Astrocyte of the cerebellum (primary cell): ENCODE measurements at regions not wholly inside any gene's neighbourhood (a gene's known extent, or its start where the extent isn't known, plus 50 kb on each side); places are given as distances from the start of the nearest gene placed in this dataset.

ENCODE experiments used
- DNase-seq: peaks from one replicate; pipeline ENCODE4 v3.0.0-alpha.2; 2011; ENCODE audit warnings: low read depth
- H3K4me3 ChIP-seq: 2 replicates; pipeline ENCODE4 v1.5.1; 2011; ENCODE audit warnings: mild to moderate bottlenecking, low read depth, low read length, moderate library complexity
- in situ Hi-C: cut with HindIII; loops from 2 replicates; pipeline ENCODE4 v1.10.0; 2017; ENCODE audit warnings: low sequenced_read_pairs
- TF ChIP-seq, protein P1 (sequence below): IDR thresholded peaks from 2 replicates; pipeline ENCODE4 v1.5.1; 2012; ENCODE audit warnings: low read length, low read depth, moderate library complexity, mild to moderate bottlenecking; ENCODE audit errors: missing control alignments

DNA sequence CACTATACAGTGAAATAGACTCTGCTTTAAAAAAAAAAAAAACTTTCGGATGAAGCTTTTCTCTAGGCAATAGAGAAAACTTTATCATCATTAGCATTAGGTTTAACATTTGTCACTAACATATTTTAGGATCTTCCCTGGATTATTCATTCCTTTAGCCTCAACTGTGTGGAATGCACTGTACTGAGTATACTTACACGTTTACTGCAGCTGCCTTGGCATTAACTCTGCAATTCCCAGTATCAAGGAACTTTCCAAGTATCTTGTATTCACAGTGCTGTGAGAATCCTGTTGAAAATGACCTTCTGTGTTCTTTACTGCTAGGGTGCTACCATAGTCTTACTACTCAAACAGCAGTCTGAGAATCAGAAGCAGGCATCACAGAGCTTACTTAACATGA, 328.2 kb upstream of the COL3A1 start:
- H3K4me3 ChIP-seq: no peak overlapping the region
- in situ Hi-C loops: no loop called here
- TF ChIP-seq, protein P1, sequence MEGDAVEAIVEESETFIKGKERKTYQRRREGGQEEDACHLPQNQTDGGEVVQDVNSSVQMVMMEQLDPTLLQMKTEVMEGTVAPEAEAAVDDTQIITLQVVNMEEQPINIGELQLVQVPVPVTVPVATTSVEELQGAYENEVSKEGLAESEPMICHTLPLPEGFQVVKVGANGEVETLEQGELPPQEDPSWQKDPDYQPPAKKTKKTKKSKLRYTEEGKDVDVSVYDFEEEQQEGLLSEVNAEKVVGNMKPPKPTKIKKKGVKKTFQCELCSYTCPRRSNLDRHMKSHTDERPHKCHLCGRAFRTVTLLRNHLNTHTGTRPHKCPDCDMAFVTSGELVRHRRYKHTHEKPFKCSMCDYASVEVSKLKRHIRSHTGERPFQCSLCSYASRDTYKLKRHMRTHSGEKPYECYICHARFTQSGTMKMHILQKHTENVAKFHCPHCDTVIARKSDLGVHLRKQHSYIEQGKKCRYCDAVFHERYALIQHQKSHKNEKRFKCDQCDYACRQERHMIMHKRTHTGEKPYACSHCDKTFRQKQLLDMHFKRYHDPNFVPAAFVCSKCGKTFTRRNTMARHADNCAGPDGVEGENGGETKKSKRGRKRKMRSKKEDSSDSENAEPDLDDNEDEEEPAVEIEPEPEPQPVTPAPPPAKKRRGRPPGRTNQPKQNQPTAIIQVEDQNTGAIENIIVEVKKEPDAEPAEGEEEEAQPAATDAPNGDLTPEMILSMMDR: no peak
- DNase-seq: no peak

DNA sequence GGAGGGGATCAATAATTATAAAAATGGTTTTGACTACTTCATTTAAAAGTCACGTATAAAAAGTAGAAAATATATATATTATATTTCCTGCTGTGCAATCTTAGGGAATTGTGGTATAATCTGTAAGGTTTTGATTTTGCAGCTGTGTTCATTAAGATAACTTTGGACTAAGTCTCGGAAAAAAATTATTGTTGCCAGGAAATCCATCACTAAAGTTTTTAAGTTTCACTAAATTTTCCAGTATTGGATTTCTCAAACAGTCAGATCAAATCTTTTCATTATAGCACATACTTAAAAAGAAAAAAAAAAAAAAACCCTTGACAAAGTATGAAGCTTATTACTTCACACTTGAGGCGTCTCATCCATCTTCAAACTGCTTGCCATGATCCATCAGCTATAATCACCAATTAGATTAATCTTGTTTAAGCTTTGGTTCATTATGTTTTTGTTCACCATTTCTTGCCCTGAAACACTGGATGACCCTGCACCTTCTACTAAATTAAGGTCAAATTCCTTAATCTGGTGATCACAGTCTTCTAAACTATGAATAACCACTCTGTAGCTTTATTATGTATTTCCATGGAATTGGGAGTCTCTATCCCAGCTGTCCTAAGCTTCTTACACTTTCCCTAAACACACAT, 326.6 kb upstream of the COL3A1 start:
- TF ChIP-seq, protein P1: no peak
- no peak for DNase-seq
- no peak overlapping the region for H3K4me3 ChIP-seq
- in situ Hi-C loops: no loop called here

DNA sequence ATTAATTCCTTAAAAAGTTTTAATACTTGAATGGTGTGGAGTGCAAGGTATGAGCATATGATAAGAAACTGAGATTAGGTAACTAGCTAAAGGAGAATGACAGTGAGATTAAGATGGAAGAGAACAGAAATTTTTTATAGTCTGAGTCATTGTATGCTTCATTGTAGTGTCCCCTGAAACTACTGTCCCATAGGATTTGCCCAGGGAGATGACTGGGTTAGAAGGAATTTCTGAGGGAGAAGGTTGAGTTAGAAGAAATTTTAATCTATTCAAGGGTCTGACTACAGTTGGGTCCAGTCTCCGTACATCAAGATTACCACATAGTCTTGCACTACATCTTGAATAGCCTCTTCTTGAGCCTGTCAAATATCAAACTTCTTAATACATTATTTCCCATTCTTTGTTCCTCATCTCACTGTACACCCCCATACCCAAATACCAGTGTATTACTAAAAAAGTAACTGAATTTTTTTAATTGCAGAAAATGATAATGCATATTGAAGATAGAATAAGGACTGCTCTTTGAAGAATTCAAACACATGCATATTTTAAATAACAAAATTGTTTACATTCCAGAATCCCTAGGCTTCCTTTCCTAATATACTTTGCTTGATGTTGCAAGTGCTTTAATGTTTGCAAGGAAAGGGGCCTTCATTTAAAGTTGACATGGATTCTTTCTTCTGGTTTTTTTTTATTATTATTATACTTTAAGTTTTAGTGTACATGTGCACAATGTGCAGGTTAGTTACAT, 314.3 kb upstream of the COL3A1 start:
- TF ChIP-seq, protein P1: no peak
- no peak for DNase-seq
- in situ Hi-C loops: no loop called here
- H3K4me3 ChIP-seq: no peak overlapping the region

DNA sequence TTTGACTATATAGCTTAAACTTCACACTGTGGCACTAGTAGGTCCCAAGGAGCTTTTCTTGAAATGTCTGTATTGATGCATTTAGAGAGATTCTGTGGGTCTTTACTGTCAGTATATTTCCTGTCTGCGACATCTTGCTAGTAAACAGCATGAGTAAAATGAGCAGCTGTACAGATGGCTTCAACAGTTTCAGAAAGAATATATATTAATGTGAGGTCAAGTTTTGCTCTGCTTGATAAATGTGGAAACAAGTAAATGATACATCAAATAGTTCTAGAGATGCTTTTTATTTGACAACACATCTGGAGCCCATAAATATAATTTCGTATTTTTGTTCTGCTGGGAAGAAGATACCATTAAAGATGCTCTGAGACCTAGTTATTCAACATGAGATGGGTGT, 310.9 kb upstream of the COL3A1 start:
- no peak overlapping the region for H3K4me3 ChIP-seq
- DNase-seq: no peak
- in situ Hi-C loops: no loop called here
- TF ChIP-seq, protein P1: no peak

DNA sequence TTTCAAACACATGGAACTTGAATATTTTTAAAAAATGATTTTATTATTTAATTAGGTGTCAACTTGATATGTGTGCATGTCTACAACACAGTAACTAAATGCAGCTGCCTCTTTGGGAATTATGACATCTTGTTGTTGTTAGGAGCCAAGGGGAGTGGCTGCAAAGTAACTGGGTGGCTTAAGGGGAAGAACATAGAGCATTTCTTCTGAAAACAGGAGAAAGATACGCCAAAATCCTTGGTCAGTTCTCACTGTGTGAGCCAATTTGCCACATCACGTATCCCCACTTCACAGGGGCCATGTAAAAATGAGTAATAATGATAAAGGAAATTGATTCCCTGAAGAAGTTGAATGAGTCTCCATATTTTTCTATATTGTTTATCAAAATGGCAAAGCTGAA, 309.8 kb upstream of the COL3A1 start:
- in situ Hi-C loops: no loop called here
- no peak overlapping the region for H3K4me3 ChIP-seq
- TF ChIP-seq, protein P1: no peak
- DNase-seq: no peak

DNA sequence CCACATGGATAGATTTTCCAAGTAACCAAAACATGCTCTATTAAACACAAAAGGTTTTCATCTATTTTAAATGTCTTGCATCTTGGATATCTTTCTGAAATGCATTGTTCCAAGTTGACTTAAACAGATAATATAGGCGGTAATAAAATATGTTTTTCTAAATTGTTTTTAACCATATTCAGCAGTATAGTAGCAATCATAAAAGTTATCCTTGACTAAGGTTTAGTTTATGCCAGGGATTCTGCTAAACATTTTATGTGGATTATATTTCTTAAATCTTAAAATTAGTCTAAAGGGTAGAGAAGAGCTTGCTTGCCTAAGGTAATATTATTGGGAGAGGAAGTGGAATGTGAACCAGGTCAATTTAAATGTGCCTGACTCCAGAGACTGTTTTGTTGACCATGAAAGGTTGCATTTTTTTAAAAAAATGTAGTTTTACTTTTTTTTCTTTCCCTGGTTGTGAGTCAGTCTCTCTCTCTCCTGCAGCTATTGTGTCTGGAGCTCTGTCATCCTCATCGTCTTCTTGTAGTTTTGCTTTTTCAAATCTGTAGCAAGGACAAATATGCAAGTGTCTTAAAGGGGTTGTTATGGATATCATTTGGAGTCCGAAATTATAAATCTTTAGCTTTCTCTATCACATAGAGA, 309.1 kb upstream of the COL3A1 start:
- H3K4me3 ChIP-seq: no peak overlapping the region
- DNase-seq: peak; percentile 31
- TF ChIP-seq, protein P1: no peak
- in situ Hi-C loops: no loop called here
